Inflammatory macrophage treated with lipopolysaccharide for 4 hours (primary cell): ENCODE measurements at regions not wholly inside any gene's neighbourhood (a gene's known extent, or its start where the extent isn't known, plus 50 kb on each side); places are given as distances from the start of the nearest gene placed in this dataset.

Source experiments
- DNase-seq: peaks from one replicate; pipeline ENCODE4 v3.0.0-alpha.2; 2020

- peak; percentile 58 for DNase-seq
Measured at GRCh38 chr7:37796138-37796775, 52.1 kb upstream of the NME8 start.
